ENCODE measurements at regions not wholly inside any gene's neighbourhood (a gene's known extent, or its start where the extent isn't known, plus 50 kb on each side); places are given as distances from the start of the nearest gene placed in this dataset.
"Not testable (repeated sequence)": the region's sequence is repeated elsewhere in the genome, so short reads cannot be mapped to it uniquely, and the experiment has no call there.

DNA sequence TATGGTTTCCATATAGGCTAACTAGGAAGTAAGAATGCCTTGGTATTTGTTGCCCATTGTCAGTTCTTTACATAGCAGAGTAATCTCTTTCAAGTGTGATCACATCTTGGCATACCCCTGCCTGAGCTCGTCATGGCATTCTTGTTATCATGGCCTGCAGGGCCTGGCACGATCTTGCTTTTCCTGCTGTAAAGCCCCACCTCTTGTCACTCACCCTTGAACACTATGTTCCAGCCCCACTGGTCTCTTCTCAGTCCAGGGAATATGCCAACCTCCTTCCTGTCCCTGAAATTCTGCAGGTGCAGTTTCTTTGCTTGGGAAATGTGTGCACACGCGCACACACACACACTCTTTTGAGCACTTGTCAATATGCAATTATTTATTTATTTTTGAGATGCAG lies 250.2 kb upstream of the DMRT1 start:
- no peak for DNase-seq

DNA sequence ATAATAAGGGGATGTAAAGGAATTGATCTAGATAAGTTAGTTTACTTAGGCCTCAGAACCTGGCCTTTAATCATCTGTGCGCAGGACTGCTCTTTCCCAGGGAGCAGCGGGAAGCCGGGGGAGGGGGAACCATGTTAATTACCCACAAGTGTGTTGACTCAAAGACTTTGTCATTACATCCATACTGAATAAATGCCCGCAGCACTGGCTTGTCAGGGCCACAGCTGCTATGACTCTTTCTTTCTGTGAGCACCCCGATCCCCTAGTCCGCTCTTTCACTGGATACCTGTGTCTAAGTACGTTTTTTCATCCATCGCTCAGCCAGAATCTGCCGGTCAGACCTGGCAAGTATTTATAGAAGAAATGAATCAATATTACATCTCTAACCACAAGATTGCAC lies 249.3 kb upstream of the DMRT1 start:
- DNase-seq, result no peak

DNA sequence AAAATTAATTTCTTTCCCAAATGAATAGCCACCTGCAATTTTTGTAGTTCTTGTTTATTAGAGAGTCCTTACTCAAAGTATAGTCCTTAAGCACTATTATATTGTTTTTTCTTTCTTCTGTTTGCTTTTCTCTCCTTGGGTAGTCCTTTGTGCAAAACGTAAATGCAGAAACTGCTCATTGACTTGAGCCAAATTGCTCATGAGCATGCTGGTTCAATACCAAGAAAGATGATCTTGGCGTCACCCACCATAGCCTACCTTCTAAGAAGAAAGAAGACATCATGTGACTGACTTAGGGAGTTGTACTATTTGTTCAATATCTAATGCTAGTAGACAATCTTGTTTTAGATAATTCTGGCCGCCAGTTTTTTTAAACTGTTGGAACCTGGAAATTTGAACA lies 248.8 kb upstream of the DMRT1 start:
- no peak for DNase-seq

DNA sequence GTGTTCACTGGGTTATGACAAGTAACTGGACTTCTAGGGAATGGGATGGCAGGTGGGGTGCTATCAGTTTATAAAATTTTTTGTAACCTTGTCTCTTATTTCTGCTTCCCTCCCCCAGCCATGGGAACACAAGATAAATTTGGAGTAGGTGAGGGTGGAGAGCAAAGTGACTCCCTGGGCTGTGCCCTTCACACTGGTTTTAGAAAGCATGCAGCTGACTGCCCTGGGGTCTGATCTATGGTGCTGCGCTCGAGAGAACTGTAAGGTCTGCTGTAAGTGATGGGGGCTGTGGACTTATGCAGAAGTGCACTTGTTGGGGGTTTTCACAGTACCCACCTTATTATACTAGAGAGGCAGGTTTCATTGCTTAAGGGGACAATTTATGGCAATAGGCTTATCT lies 247.7 kb upstream of the DMRT1 start:
- no peak for DNase-seq

DNA sequence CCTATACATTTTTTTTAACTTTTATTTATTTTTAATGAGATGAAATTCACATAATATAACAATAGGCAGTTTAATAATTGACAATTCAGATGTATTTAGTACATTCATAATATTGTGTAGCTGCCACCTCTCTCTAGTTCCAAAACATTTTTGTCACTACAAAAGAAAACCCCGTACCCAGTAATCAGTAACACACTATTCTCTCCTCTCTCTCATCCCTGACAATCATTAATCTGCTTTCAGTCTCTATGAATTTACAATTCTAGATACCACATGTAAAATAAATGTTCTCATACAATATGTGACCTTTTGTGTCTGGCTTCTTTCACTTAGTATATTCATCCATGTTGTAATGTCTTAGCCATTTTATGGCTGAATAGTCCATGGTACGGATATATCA lies 244.8 kb upstream of the DMRT1 start:
- no peak for DNase-seq

DNA sequence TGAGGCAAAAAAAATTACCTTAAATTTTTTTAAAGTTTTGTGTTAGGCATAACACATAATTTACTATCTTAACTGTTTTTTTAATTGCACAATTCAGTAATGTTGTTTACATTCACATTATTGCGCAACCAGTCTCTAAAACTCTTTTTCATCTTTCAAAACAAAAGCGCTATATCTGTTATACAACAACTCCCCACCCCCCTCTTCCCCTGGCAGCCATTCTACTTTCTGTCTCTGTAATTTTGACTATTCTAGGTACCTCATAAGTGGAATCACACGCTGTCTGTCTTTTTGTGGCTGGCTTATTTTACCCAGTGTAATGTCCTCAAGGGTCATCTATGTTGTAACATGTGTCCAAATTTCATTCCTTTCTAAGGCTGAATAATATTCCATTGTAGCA lies 241.5 kb upstream of the DMRT1 start:
- no peak for DNase-seq

DNA sequence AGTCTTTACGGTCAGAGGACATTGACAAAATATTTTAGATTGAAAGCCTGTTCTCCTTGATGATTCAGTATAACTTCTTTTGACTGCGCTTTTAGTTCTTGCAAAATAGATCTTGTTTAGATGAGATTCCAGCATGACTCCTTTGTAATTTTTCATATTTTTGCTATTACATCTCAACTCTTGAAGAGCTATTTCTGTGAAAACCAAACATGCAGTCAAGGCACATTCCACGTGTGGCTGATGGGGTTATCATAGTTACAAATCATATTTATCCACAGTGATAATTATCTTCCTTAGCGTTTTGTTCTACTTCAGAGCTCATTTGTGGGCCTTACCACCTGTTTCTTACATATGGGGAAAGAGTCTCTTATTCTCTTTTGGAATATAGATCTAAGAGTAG lies 238.8 kb upstream of the DMRT1 start:
- no peak for DNase-seq

DNA sequence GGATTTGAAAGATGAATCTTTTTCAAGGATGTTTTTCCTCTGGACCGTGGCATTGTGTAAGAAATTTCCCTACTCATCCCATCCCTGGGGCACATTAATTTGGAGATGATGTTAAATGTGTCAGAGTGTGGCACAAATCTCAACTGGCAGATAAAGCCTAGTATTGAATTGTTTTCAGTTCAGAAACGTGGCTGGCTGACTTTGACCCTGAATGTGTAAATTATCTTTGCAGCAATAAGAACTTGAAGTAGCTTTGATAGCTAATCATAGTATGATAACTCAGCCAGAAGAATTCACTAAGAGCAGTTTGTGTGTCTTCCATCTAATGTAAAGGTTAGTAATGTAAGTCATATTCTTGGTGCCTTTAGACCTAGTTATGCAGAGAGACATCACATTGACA lies 238.4 kb upstream of the DMRT1 start:
- DNase-seq, result no peak

DNA sequence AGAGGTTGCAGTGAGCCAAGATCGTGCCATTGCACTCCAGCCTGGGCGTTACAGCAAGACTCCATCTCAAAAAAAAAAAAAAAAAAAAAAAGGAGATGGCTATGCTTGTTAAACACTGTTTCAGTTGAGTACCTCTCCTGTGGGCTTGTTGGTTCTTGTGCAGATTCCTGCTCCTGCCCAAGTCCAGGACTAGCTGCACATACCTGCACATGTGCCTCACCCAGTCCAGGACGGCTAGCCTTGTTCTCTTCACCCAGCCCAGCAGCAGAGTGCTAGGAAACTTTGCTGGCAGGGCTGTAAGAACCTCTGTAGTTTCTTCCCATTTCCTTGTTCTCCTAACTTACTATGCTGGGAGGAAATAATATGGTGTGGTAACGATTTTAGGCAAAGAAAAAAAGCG lies 234.1 kb upstream of the DMRT1 start:
- no peak for DNase-seq

DNA sequence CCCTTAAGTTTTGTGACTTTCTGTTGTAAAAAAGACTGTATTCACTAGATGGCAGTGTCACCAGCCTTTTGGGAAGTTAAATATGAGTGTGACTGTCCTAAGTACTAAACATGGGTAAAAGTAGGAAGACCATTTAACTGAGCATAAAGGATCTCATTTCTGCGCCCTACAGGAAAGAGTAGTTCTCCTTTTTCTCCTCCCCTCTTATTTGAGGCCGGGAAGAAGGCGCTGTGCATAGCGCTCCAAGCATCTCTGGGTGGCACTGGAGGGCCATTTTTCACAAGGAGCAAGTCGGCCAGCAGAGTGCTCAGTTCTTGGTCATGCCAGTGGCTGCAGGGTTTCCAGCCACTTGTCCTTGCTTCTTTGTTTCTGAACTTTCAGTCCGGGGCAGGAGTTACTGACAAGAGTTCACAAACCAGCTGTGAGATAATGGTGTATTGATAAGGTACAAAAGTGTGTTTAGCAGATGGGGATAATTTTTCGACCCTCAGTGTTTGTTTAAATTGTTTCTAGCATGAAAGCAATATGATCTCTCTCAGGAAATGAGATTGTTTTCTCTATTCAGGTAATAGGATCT lies 227.6 kb upstream of the DMRT1 start:
- DNase-seq, result peak in 1 of 5 donors; percentile 54

DNA sequence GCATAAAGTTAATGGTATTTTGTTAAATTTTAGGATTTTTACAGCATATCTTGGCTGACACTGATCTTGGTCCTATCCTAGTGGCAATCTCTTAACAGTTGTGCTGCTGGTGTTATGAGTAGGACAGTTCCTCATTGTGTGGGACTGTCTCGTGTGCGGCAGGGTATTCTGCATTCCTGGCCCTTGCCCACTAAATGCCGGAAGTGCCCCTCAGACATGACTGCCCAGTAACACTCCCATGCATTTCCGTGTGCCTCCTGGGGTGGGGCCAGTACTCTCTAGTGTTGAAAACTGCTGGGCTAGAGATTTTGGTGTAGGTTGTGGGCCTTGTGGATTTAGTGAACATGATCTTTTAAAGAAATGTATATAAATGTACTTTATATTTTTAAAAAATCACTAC lies 227.1 kb upstream of the DMRT1 start:
- DNase-seq, result no peak

DNA sequence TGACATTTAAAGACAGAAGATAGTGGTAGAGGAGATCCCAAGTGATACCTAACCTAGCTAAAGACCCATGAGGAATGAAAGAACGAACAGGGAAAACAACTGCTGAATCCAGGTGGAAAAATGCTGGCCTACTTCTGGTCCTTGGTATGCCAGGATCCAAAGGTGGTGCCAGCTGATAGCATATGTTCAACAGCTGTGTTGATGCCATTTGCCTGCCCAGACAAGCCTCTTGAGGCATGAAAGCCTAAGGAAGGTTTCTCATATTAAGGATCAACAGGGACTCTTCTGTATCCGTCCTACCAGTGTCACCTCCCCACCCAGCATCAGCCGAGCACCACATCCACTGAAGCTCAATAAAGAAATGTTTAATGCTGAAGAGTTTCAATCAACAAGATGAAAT lies 225.7 kb upstream of the DMRT1 start:
- no peak for DNase-seq

DNA sequence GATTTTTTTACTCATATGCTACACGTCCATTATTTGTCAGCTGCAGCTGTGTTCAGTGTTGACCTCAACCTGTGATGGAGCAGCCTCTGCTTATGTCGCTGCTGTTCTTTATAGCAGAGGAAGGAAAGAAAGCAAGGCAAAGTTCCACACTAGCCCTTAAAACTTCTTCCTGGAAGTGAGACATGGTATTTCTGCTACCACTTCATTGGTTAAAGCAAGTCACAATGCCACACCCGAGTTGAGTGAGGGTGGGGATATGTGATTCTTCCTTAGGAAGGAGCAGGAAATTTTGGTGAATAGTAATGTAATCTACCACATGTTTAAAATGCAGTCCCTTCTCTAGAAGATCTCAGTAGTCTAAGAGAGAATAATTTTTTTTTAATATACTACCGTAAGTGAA lies 224.8 kb upstream of the DMRT1 start:
- DNase-seq, result no peak

DNA sequence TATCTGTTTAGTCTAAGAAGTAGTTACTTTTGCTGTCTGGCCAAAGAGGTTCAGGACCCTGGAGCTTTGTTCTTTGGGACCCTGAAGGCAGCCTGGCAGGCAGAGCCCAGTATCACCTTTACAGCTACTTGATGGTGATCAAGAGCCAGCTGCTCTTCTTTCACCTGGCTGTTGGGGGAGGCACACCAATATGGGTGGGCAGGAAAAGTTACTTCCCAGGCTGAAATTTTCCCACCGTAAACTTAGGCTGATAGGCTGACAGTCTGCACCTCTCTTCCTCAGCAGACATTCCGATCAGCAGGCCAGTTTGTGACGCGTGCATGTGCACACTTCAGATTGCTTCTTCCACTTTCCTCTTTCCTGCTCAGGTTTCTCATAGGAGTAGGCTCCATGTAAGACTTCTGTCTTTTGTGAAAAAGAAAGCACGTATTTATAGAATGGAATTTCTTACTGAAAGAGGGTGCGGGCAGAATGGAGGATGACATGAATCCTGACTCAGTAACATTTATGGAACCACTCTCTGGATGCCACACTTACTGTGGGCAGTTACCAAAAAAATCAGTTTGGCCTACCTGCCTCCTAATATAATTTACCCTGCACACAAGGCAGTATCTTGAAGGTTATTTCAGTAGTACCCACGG lies 223.9 kb upstream of the DMRT1 start:
- no peak for DNase-seq

DNA sequence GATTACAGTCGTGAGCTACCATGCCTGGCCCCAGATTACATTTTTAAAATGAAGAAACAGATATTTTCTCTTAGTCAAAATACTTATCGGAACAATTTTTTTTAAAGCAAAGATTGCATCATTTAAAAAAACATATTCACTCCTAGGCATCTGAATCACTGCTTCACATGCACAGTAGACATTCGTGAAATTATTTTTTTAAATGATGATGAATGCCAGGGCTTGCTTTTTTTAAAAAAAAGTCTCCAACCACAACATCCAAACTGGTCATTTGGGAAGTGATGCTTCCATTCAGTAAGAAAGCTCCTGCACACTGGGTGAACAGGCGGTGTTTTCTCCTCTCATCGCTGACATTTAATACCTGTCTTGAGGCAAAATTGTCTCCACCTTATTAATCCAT lies 223.0 kb upstream of the DMRT1 start:
- DNase-seq, result no peak

DNA sequence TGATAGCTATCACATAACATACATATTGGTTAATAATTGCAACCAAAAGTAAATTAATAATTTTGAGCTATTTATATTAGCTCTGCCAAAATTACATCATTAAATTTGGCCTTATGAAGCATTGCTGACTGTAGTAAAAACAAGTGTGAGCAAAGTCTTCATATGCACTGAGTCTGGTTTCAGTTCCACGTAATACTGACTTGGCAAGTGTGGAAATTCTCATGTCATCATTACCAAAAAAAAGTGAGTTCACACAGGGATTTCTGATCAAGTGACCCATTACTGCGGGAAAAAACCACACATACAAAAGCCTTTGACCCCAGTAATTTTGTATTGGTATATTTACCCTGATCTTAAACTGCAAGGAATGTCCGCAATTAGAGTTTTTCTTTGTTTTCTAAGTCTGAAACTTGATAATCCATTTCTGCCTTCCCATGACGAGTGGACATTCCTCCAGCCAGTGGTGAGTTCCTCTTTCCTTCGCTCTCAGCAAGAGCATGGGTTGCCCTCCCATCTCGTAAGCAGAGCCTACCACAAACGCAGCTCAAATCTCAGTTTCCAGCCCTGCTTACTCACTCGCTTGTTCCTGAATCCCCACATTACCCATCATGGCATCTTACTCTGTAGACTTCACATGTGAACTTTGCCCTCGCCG lies 220.2 kb upstream of the DMRT1 start:
- DNase-seq, result no peak

DNA sequence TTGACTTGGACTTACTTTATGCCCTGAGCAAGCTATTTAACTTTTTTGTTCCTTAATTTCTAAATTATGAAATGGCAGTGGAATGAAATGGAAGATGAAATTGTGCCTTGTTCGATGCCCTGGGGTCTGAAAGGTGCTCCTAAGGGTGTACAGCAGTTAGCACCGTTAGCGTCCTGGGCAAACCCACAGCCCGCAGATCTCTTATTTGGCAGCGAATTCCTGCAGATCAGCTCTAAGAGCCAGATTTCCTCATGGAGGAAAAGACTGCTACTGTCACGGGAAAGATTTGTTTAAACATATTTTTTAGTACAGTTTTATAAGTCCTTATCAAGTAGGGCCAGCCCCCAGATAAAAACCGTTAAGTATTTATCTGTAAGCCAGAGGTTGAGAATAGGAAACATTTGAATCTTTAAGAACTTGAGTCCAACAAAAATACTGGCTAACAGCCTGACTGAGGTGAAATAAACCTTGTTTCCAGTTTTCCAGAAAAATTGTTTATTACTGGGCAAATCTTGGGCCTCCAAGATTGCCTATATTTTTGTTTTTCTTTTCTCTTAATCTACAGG lies 216.5 kb upstream of the DMRT1 start:
- DNase-seq, result no peak

DNA sequence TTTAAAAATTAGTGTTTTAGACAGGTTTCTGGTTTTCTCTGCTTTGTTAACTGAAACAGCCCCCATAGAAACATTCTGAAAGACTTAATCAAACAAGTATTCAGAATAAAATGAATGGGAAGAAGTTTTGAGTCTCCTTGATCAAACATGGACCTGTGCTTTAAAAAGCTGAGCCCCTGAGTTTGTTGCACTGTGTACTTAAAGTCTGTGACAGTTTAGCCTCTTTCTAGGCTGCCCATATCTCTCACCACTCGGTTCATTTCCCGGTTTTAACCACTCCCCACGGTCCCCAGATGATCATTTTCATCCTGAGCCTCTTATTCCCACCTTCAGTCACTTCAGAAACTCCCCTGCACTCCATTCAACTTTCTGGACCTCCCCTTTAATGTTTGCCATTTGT lies 215.9 kb upstream of the DMRT1 start:
- DNase-seq, result no peak

DNA sequence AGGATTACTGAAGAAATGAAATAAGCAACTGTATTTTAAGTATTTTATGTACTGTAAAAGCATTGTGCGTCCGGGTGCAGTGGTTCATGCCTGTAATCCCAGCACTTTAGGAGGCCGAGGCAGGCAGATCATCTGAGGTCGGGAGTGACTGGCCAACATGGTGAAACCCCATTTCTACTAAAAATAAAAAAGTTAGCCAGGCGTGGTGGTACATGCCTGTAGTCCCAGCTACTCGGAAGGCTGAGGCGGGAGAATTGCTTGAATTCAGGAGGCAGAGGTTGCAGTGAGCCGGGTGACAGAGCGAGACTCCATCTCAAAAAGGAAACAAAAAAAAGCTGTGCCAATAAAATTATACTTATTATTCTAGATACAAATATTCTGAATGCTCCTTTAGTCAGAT lies 215.4 kb upstream of the DMRT1 start:
- not testable (repeated sequence) for DNase-seq

DNA sequence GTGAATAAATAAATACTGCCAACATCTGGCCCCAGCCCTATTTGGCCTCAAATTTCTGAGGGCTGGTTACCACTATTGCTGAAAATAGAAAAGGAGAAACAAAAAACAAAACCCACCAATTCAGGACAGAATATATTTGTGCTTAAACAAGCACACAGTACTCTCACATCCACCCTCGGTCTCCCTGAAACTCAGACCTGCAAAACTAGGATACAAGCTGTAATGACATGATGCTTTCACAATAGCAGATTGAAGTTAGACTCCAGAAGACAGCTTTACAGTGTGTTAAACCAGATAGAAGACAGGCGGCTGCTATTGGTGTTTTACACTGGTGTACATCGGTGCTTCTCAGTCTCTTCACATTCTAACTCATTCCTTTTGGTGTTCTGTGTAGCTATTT lies 214.9 kb upstream of the DMRT1 start:
- DNase-seq, result no peak

DNA sequence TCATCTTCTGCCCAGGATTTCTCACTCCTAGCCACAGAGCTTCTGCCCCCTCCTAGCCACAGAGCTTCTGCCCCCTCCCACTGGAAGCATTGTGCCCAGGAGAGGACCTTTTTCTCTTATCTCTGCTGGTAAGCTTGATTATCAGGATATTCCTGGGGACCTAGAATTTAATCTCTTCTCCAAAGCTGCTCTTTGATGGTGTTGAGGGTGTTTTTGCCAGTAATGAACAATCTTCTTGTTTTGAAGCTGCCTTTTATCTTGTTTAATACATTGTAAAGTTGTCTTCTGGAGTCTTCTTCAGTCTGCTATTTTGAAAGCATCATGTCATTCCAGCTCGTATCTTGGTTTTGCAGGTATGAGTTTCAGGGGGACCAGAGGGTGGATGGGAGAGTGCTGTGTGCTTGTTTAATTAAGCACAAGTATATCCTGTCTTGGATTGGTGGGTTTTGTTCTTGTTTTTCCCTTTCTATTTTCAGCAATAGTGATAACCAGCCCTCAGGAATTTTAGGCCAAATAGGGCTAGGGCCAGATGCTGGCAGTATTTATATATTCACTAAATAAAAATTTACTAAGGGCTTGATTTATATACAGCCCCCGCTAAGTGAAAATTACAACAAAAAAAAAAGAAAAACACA lies 214.0 kb upstream of the DMRT1 start:
- no peak for DNase-seq

DNA sequence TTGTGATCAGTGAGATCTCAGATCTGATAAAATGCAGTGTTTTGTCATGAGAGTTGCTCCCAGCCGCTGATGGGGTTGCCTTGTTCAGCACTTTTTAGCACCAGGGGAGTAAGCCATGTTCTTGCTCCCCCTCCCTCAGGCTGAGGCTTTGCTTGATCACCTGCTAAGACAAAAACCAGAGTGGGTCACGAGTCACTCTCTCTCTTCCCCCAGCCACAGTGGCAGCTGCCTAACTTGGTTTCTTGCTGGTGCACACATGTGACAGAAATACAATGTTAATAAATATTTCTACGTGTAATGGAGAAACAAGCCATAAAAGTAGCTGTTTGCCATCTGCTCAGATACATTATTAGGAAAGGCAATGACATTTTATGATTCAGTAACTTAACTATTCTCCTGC lies 212.4 kb upstream of the DMRT1 start:
- no peak for DNase-seq

DNA sequence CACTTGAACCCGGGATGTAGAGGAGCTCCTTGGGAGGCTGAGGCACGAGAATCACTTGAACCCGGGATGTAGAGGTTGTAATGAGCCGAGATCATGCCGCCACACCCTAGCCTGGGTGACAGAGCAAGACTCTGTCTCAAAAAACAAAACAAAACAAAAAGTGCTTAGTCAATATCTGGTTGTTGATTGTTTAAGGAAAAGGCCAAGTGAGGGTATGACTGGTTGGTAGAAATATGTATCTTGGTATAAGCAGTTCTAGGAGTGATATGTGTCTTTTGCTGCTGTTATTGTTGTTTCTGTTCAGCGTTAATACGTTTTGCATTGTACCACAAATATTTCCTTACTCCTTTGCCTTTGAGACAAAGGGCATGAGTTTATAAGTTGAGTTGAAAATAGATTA lies 210.7 kb upstream of the DMRT1 start:
- no peak for DNase-seq

DNA sequence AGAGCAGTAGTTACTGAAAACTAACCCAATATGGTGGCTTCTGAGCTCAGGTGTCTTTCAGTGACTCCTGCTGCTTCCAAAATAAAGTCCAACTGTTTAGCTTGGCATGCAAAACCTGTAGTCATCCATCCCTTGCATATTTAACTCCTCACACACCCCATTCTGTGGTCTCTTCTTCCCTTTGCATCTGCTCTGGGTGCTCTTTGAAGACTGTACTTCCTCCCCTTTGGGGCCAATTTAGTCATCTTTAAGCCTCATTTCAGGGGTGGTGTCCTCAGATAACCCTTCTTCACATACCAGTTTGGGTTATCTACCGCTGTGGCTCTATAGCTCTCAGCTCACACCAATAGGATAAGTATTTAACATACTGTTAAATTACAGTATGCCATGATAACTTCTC lies 209.9 kb upstream of the DMRT1 start:
- peak in 1 of 5 donors; percentile 7 for DNase-seq
